Lung (tissue), 11 donors: ENCODE measurements at regions not wholly inside any gene's neighbourhood (a gene's known extent, or its start where the extent isn't known, plus 50 kb on each side); places are given as distances from the start of the nearest gene placed in this dataset.
"Not testable (repeated sequence)": the region's sequence is repeated elsewhere in the genome, so short reads cannot be mapped to it uniquely, and the experiment has no call there.

Experiments
- ATAC-seq: fragments of 200-7000 bp; cut with Tn5 transposase; one replicate; pipeline ENCODE4 v1.9.1; 2020; ENCODE audit warnings: moderate number of reproducible peaks; ENCODE audit not compliant: insufficient read depth, low FRiP score
- DNase-seq, 3 donors: peaks; one replicate each; pipeline ENCODE4 v3.0.0-alpha.2; 2013 to 2017
- H3K27ac ChIP-seq, 2 donors: one replicate each; pipeline ENCODE4 v1.5.1; 2013; ENCODE audit warnings: mild to moderate bottlenecking in 2 of 2, moderate library complexity in 2 of 2, control low read depth in 1 of 2, inconsistent platforms in 1 of 2, low read depth in 1 of 2, low read length in 1 of 2
- H3K27me3 ChIP-seq, 3 donors: one replicate each; pipeline ENCODE4 v1.5.1; 2013; ENCODE audit warnings: low read length in 2 of 3; ENCODE audit not compliant: control insufficient read depth in 3 of 3, insufficient read depth in 3 of 3
- H3K36me3 ChIP-seq, 4 donors: one replicate each; pipeline ENCODE4 v1.5.1; 2013; ENCODE audit warnings: low read length in 4 of 4, mild to moderate bottlenecking in 1 of 4, moderate library complexity in 1 of 4; ENCODE audit not compliant: control insufficient read depth in 4 of 4, insufficient read depth in 4 of 4
- H3K4me1 ChIP-seq, 5 donors: one replicate each; pipeline ENCODE4 v1.5.1; 2013; ENCODE audit warnings: low read length in 5 of 5, mild to moderate bottlenecking in 2 of 5, moderate library complexity in 1 of 5; ENCODE audit not compliant: control insufficient read depth in 5 of 5, insufficient read depth in 5 of 5
- H3K4me3 ChIP-seq: one replicate; pipeline ENCODE4 v1.5.1; 2013; ENCODE audit warnings: mild to moderate bottlenecking, control low read depth, moderate library complexity
- H3K9ac ChIP-seq, 2 donors: one replicate each; pipeline ENCODE4 v1.5.1; 2013; ENCODE audit warnings: low read length in 2 of 2, control low read depth in 1 of 2; ENCODE audit not compliant: insufficient read depth in 1 of 2
- H3K9me3 ChIP-seq, 4 donors: one replicate each; pipeline ENCODE4 v1.5.1; 2013; ENCODE audit warnings: low read length in 3 of 4, mild to moderate bottlenecking in 1 of 4, moderate library complexity in 1 of 4; ENCODE audit not compliant: control insufficient read depth in 4 of 4, insufficient read depth in 3 of 4
- WGBS, 2 donors: extraction: QIAGEN DNeasy Blood & Tissue Kit; methylation state at CpG; one replicate each; pipeline ENCODE4 v1.1.7; 2013; 5-methylcytosine and 5-hydroxymethylcytosine counted together
- TF ChIP-seq, protein P1 (sequence below): IDR thresholded peaks from 2 replicates; pipeline ENCODE4 v1.5.1; 2012; ENCODE audit warnings: mild to moderate bottlenecking; ENCODE audit errors: control extremely low read depth, extremely low read depth
- donor health status: control.
- donor health status: control.
- donor health status: Bipolar disorder and iron deficiency.
- donor health status: healthy.
- donor health status: DM: yes; HTN: yes; CAD: no.

- DNase-seq (no peak), ATAC-seq (no peak)
- Histone ChIP-seq H3K4me1 (no peaks in the 10 kb centered on the region), H3K27me3 (no peaks in the 10 kb centered on the region), H3K36me3 (no peaks in the 10 kb centered on the region), H3K27ac (no peak overlapping the region), H3K9ac (no peak overlapping the region), H3K9me3 (peaks cover 0 to 2% (median 0%) of the 10 kb centered on the region in 4 donors), H3K4me3 (no peak overlapping the region)
- TF ChIP-seq, protein P1, sequence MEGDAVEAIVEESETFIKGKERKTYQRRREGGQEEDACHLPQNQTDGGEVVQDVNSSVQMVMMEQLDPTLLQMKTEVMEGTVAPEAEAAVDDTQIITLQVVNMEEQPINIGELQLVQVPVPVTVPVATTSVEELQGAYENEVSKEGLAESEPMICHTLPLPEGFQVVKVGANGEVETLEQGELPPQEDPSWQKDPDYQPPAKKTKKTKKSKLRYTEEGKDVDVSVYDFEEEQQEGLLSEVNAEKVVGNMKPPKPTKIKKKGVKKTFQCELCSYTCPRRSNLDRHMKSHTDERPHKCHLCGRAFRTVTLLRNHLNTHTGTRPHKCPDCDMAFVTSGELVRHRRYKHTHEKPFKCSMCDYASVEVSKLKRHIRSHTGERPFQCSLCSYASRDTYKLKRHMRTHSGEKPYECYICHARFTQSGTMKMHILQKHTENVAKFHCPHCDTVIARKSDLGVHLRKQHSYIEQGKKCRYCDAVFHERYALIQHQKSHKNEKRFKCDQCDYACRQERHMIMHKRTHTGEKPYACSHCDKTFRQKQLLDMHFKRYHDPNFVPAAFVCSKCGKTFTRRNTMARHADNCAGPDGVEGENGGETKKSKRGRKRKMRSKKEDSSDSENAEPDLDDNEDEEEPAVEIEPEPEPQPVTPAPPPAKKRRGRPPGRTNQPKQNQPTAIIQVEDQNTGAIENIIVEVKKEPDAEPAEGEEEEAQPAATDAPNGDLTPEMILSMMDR, result no peak
- WGBS, 2 donors, result 79 to 81% methylated on average over 8 of the region's 8 CpGs
Measured at GRCh38 chr10:71014021-71014805, 125.8 kb upstream of the PCBD1 start.

- no peak overlapping the region for H3K4me3 ChIP-seq
- H3K9ac ChIP-seq, result no peak overlapping the region
- ATAC-seq (no peak), DNase-seq (peak in 1 of 3 donors; percentile 20)
- H3K4me1 ChIP-seq, result no peaks in the 10 kb centered on the region
- TF ChIP-seq, protein P1, result no peak
- no peaks in the 10 kb centered on the region for H3K36me3 ChIP-seq
- no peak overlapping the region for H3K27ac ChIP-seq
- 42 to 64% methylated on average over 7 of the region's 7 CpGs for WGBS, 2 donors
- no peaks in the 10 kb centered on the region for H3K27me3 ChIP-seq
- peaks cover 0 to 2% (median 0%) of the 10 kb centered on the region in 4 donors for H3K9me3 ChIP-seq
Measured at GRCh38 chr10:71015674-71016073, 127.3 kb upstream of the PCBD1 start.

- H3K27me3 ChIP-seq, ATAC-seq, H3K27ac ChIP-seq, H3K4me1 ChIP-seq, H3K4me3 ChIP-seq, DNase-seq, H3K9me3 ChIP-seq, H3K36me3 ChIP-seq, H3K9ac ChIP-seq: not testable (repeated sequence)
- 82 to 97% methylated on average over 1 of the region's 1 CpG for WGBS, 2 donors
Measured at GRCh38 chr10:71020061-71020460, 131.7 kb upstream of the PCBD1 start.

DNA sequence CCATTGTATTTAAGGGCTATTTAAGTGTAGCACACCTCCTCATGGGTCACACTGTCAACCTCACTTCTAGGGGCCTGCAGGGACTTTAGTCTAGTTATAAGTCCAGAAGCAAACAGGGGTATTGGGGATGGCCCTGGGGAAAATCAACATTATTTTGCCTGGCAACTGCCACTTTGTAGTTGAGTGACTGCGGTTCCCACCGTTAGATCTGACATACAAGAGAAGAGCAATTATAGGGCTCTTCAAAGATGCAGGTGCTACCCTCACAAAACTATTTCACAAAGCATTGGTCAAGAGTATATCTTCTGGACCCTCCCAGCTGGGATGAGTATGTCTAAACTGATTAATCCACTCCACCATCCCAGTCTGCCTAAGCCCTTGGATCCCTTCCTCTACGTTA is 133.0 kb upstream of the PCBD1 start:
- TF ChIP-seq, protein P1, result no peak
- Histone ChIP-seq H3K9me3 (peaks cover 0 to 4% (median 2%) of the 10 kb centered on the region in 4 donors), H3K27me3 (no peaks in the 10 kb centered on the region), H3K4me1 (no peaks in the 10 kb centered on the region), H3K9ac (no peak overlapping the region), H3K27ac (no peak overlapping the region), H3K4me3 (no peak overlapping the region), H3K36me3 (no peaks in the 10 kb centered on the region)
- ATAC-seq, result no peak
- 98 to 99% methylated on average over 3 of the region's 3 CpGs for WGBS, 2 donors
- DNase-seq, result no peak
